ENCODE measurements at regions not wholly inside any gene's neighbourhood (a gene's known extent, or its start where the extent isn't known, plus 50 kb on each side); places are given as distances from the start of the nearest gene placed in this dataset.

- H3K27me3 Mint-ChIP-seq (ENCODE audit: low read depth) = no peaks in the 10 kb centered on the region
- H3K36me3 Mint-ChIP-seq (ENCODE audit: low read depth) = peaks cover 6% of the 10 kb centered on the region
- H3K4me3 Mint-ChIP-seq = no peak overlapping the region
- no peak overlapping the region for H3K27ac Mint-ChIP-seq
- H3K4me1 Mint-ChIP-seq (ENCODE audit: low read depth) = peaks cover 13% of the 10 kb centered on the region
- no peaks in the 10 kb centered on the region for H3K9me3 Mint-ChIP-seq
Observed at GRCh38 chr6:143583542-143584327, 72.2 kb upstream of the FUCA2 start.

GRCh38 chr6:143581835-143582480 is 70.4 kb upstream of the FUCA2 start:
- Mint-ChIP-seq H3K4me1 (ENCODE audit: low read depth) (peaks cover 13% of the 10 kb centered on the region), H3K9me3 (no peaks in the 10 kb centered on the region), H3K4me3 (no peak overlapping the region), H3K36me3 (ENCODE audit: low read depth) (peaks cover 6% of the 10 kb centered on the region), H3K27ac (no peak overlapping the region), H3K27me3 (ENCODE audit: low read depth) (no peaks in the 10 kb centered on the region)

GRCh38 chr6:143579703-143580102 is 68.2 kb upstream of the FUCA2 start:
- Mint-ChIP-seq H3K4me1 (ENCODE audit: low read depth) (peaks cover 15% of the 10 kb centered on the region), H3K36me3 (ENCODE audit: low read depth) (peaks cover 4% of the 10 kb centered on the region), H3K9me3 (no peaks in the 10 kb centered on the region), H3K27me3 (ENCODE audit: low read depth) (no peaks in the 10 kb centered on the region), H3K27ac (no peak overlapping the region), H3K4me3 (no peak overlapping the region)

GRCh38 chr6:143578054-143578453 is 66.5 kb upstream of the FUCA2 start:
- H3K4me1 Mint-ChIP-seq (ENCODE audit: low read depth) = peaks cover 12% of the 10 kb centered on the region
- H3K27ac Mint-ChIP-seq = no peak overlapping the region
- no peaks in the 10 kb centered on the region for H3K27me3 Mint-ChIP-seq (ENCODE audit: low read depth)
- H3K9me3 Mint-ChIP-seq = no peaks in the 10 kb centered on the region
- no peak overlapping the region for H3K4me3 Mint-ChIP-seq
- H3K36me3 Mint-ChIP-seq (ENCODE audit: low read depth) = peaks cover 4% of the 10 kb centered on the region

- Mint-ChIP-seq H3K4me3 (no peak overlapping the region), H3K27ac (no peak overlapping the region), H3K36me3 (ENCODE audit: low read depth) (peaks cover 4% of the 10 kb centered on the region), H3K4me1 (ENCODE audit: low read depth) (peaks cover 5% of the 10 kb centered on the region), H3K9me3 (no peaks in the 10 kb centered on the region), H3K27me3 (ENCODE audit: low read depth) (no peaks in the 10 kb centered on the region)
Observed at GRCh38 chr6:143575901-143576426, 64.4 kb upstream of the FUCA2 start.

GRCh38 chr6:143575440-143575839 is 63.9 kb upstream of the FUCA2 start:
- H3K4me3 Mint-ChIP-seq = no peak overlapping the region
- peaks cover 4% of the 10 kb centered on the region for H3K36me3 Mint-ChIP-seq (ENCODE audit: low read depth)
- no peaks in the 10 kb centered on the region for H3K27me3 Mint-ChIP-seq (ENCODE audit: low read depth)
- no peak overlapping the region for H3K27ac Mint-ChIP-seq
- H3K4me1 Mint-ChIP-seq (ENCODE audit: low read depth) = peaks cover 4% of the 10 kb centered on the region
- H3K9me3 Mint-ChIP-seq = no peaks in the 10 kb centered on the region

- Mint-ChIP-seq H3K9me3 (no peaks in the 10 kb centered on the region), H3K4me1 (ENCODE audit: low read depth) (peaks cover 12% of the 10 kb centered on the region), H3K27ac (no peak overlapping the region)
Observed at GRCh38 chr6:143570147-143570853, 58.8 kb upstream of the FUCA2 start.

GRCh38 chr6:143569040-143569439 is 57.5 kb upstream of the FUCA2 start:
- no peaks in the 10 kb centered on the region for H3K27me3 Mint-ChIP-seq (ENCODE audit: low read depth)
- H3K27ac Mint-ChIP-seq = no peak overlapping the region

More at GRCh38 chr6:143570147-143570853, 58.8 kb upstream of the FUCA2 start:
- Mint-ChIP-seq H3K4me3 (no peak overlapping the region), H3K36me3 (ENCODE audit: low read depth) (no peaks in the 10 kb centered on the region), H3K27me3 (ENCODE audit: low read depth) (no peaks in the 10 kb centered on the region)

GRCh38 chr6:143564484-143565017 is 53.0 kb upstream of the FUCA2 start:
- no peak overlapping the region for H3K27ac Mint-ChIP-seq
- H3K27me3 Mint-ChIP-seq (ENCODE audit: low read depth) = no peaks in the 10 kb centered on the region
- H3K36me3 Mint-ChIP-seq (ENCODE audit: low read depth) = peaks cover 5% of the 10 kb centered on the region
- H3K4me1 Mint-ChIP-seq (ENCODE audit: low read depth) = peaks cover 11% of the 10 kb centered on the region
- no peaks in the 10 kb centered on the region for H3K9me3 Mint-ChIP-seq
- H3K4me3 Mint-ChIP-seq = no peak overlapping the region

More at GRCh38 chr6:143569040-143569439, 57.5 kb upstream of the FUCA2 start:
- Mint-ChIP-seq H3K4me3 (no peak overlapping the region), H3K4me1 (ENCODE audit: low read depth) (peaks cover 10% of the 10 kb centered on the region), H3K36me3 (ENCODE audit: low read depth) (no peaks in the 10 kb centered on the region), H3K9me3 (no peaks in the 10 kb centered on the region)

- Mint-ChIP-seq H3K36me3 (ENCODE audit: low read depth) (peaks cover 7% of the 10 kb centered on the region), H3K4me1 (ENCODE audit: low read depth) (peaks cover 7% of the 10 kb centered on the region), H3K4me3 (no peak overlapping the region), H3K27me3 (ENCODE audit: low read depth) (no peaks in the 10 kb centered on the region), H3K9me3 (no peaks in the 10 kb centered on the region), H3K27ac (no peak overlapping the region)
Observed at GRCh38 chr6:143562143-143562542, 50.6 kb upstream of the FUCA2 start.
